ENCODE measurements at regions not wholly inside any gene's neighbourhood (a gene's known extent, or its start where the extent isn't known, plus 50 kb on each side); places are given as distances from the start of the nearest gene placed in this dataset.

DNA sequence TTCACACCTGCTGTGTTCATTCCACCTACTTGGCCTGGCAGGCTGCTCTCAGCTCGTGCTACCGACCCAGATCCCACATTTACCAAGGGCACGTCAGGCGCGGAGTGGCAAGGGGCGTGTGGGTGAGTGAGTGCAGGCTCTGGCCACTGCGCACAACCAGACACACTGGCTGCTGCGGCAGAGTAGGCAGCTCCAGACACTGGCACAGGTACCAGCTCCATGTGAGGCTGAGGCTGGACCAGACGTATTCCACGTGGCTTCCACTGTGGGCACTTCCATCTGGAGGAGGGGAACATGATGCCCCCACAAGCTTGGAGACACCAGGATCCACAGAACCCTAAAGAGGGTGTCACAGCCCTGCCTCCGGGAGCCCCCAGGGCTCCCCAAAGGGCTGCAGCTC, 74.6 kb upstream of the ZNF804A start:
- no peak for TF ChIP-seq POLR2AphosphoS5 (IDR thresholded peaks at IDR 0.05; ENCODE audit: borderline replicate concordance, low read depth, low read length)
- no peak for TF ChIP-seq EZH2 (IDR thresholded peaks at IDR 0.05)
- no peak for TF ChIP-seq FOXP2 (optimal IDR thresholded peaks at IDR 0.05; ENCODE audit: control extremely low read depth, extremely low read length, insufficient read depth)
